Caki2 (cell line): ENCODE measurements at regions not wholly inside any gene's neighbourhood (a gene's known extent, or its start where the extent isn't known, plus 50 kb on each side); places are given as distances from the start of the nearest gene placed in this dataset.
"Not testable (repeated sequence)": the region's sequence is repeated elsewhere in the genome, so short reads cannot be mapped to it uniquely, and the experiment has no call there.

ENCODE experiments used
- DNase-seq: peaks from one replicate; pipeline ENCODE4 v3.0.0-alpha.2; 2015; ENCODE audit warnings: low read depth
- in situ Hi-C: cut with HindIII; loops from 2 replicates; pipeline ENCODE4 v1.10.0; 2016; ENCODE audit warnings: low sequenced_read_pairs, low pct_unique_long_range_greater_than_20kb, mixed read lengths

GRCh38 chr9:115341426-115341825 is 223.5 kb upstream of the TNC start:
- no peak for DNase-seq
- in situ Hi-C loops = no loop called here

- DNase-seq, in situ Hi-C loops: not testable (repeated sequence)
Measured at GRCh38 chr9:115347776-115348175, 229.8 kb upstream of the TNC start.

- DNase-seq, in situ Hi-C loops: not testable (repeated sequence)
Measured at GRCh38 chr9:115348936-115349335, 231.0 kb upstream of the TNC start.

GRCh38 chr9:115349542-115349941 is 231.6 kb upstream of the TNC start:
- no peak for DNase-seq
- in situ Hi-C loops = no loop called here

- DNase-seq = no peak
- in situ Hi-C loops = no loop called here
Measured at GRCh38 chr9:115350548-115350947, 232.6 kb upstream of the TNC start.

- in situ Hi-C loops = no loop called here
- no peak for DNase-seq
Measured at GRCh38 chr9:115353681-115354080, 235.7 kb upstream of the TNC start.

GRCh38 chr9:115357821-115358220 is 239.9 kb upstream of the TNC start:
- no peak for DNase-seq
- in situ Hi-C loops = no loop called here

- DNase-seq = no peak
- in situ Hi-C loops = no loop called here
Measured at GRCh38 chr9:115359017-115359780, 241.2 kb upstream of the TNC start.

GRCh38 chr9:115360122-115360521 is 242.2 kb upstream of the TNC start:
- in situ Hi-C loops = no loop called here
- DNase-seq = no peak

- in situ Hi-C loops = no loop called here
- no peak for DNase-seq
Measured at GRCh38 chr9:115362101-115362500, 244.1 kb upstream of the TNC start.

GRCh38 chr9:115362640-115363039 is 244.7 kb upstream of the TNC start:
- in situ Hi-C loops = no loop called here
- DNase-seq = no peak

- no peak for DNase-seq
- in situ Hi-C loops = no loop called here
Measured at GRCh38 chr9:115364991-115365390, 247.0 kb upstream of the TNC start.

GRCh38 chr9:115367321-115367720 is 249.4 kb upstream of the TNC start:
- in situ Hi-C loops = no loop called here
- no peak for DNase-seq

- in situ Hi-C loops = no loop called here
- DNase-seq = no peak
Measured at GRCh38 chr9:115367780-115368525, 250.0 kb upstream of the TNC start.

- in situ Hi-C loops = no loop called here
- no peak for DNase-seq
Measured at GRCh38 chr9:115369322-115369957, 251.5 kb upstream of the TNC start.

- in situ Hi-C loops = no loop called here
- peak; percentile 91 for DNase-seq
Measured at GRCh38 chr9:115373000-115373709, 255.2 kb upstream of the TNC start.

- in situ Hi-C loops = no loop called here
- no peak for DNase-seq
Measured at GRCh38 chr9:115373710-115374045, 255.7 kb upstream of the TNC start.

- in situ Hi-C loops = no loop called here
- no peak for DNase-seq
Measured at GRCh38 chr9:115374724-115375268, 256.8 kb upstream of the TNC start.

- no peak for DNase-seq
- in situ Hi-C loops = no loop called here
Measured at GRCh38 chr9:115378241-115378640, 260.3 kb upstream of the TNC start.
